GM12878 (cell line): ENCODE measurements at regions not wholly inside any gene's neighbourhood (a gene's known extent, or its start where the extent isn't known, plus 50 kb on each side); places are given as distances from the start of the nearest gene placed in this dataset.
A peak's percentile ranks its signal among the peaks of the same experiment; 100 is the strongest.

Source experiments
- ATAC-seq: fragments of 200-7000 bp; cut with Tn5 transposase; 3 replicates; pipeline ENCODE4 v1.9.1; 2020; ENCODE audit warnings: mild to moderate bottlenecking, moderate library complexity
- BruUV-seq: library from RNA; stranded (reverse); fragments of 400-500 nt; replicated peaks from 2 replicates; lab custom pipeline; 2021; lab: Mats Ljungman, UMichigan
- CTCF ChIA-PET: fragments of 300-600 bp; sonication (Branson Sonifier 250); formaldehyde crosslinking; extraction: SDS; loops from one replicate; lab custom pipeline; 2021; ENCODE audit warnings: inconsistent platforms; lab: Yijun Ruan, JAX
- POLR2A ChIA-PET: fragments of 350-600 bp; formaldehyde crosslinking; extraction: SDS; loops from one replicate; lab custom pipeline; 2021; ENCODE audit warnings: inconsistent platforms; lab: Charles Lee
- RAD21 ChIA-PET: fragments of 300-600 bp; sonication (Branson Sonifier 250); formaldehyde crosslinking; loops from one replicate; lab custom pipeline; 2023; ENCODE audit warnings: antibody characterized with exemption; ENCODE audit not compliant: unreplicated experiment; lab: Charles Lee
- SMC1A ChIA-PET: fragments of 300-600 bp; sonication (Branson Sonifier 250); formaldehyde crosslinking; loops from one replicate; lab custom pipeline; 2023; ENCODE audit not compliant: unreplicated experiment, uncharacterized antibody; lab: Charles Lee
- DNase-seq: peaks from one replicate; pipeline ENCODE4 v3.0.0-alpha.2; 2011; ENCODE audit warnings: low read depth, low spot score
- FAIRE-seq: peaks from 3 replicates; lab custom pipeline; 2011; peaks lifted over from hg19 to GRCh38; lab: Jason Lieb, UNC
- H2AFZ ChIP-seq: 2 replicates; pipeline ENCODE4 v1.6.0; 2011; ENCODE audit warnings: low read depth, low read length, control low read depth; ENCODE audit not compliant: control insufficient read depth
- H3K27ac ChIP-seq: 2 replicates; pipeline ENCODE4 v1.5.1; 2011; ENCODE audit warnings: control low read depth; ENCODE audit not compliant: control insufficient read depth, insufficient read depth
- H3K27me3 ChIP-seq, 2 experiments: replicated peaks in 1 of 2; 2 replicates each; pipeline versions ENCODE4 v1.6.0 to v1.6.1; 2011; ENCODE audit warnings: low read length in 1 of 2; ENCODE audit not compliant: control insufficient read depth in 2 of 2, insufficient read depth in 2 of 2
- H3K36me3 ChIP-seq, 2 experiments: 2 replicates each; pipeline ENCODE4 v1.5.1; 2011; ENCODE audit warnings: low read length in 1 of 2; ENCODE audit not compliant: control insufficient read depth in 2 of 2, insufficient read depth in 2 of 2
- H3K4me1 ChIP-seq: 2 replicates; pipeline ENCODE4 v1.6.1; 2011; ENCODE audit warnings: mild to moderate bottlenecking, low read length, moderate library complexity, mixed read lengths; ENCODE audit not compliant: control insufficient read depth, insufficient read depth
- H3K4me2 ChIP-seq: 2 replicates; pipeline ENCODE4 v1.6.0; 2011; ENCODE audit warnings: control low read depth; ENCODE audit not compliant: control insufficient read depth, insufficient read depth
- H3K4me3 ChIP-seq: fragments of 200-600 bp; sonication (generic); 2 replicates; pipeline ENCODE4 v1.5.1; 2016
- H3K79me2 ChIP-seq: 2 replicates; pipeline ENCODE4 v1.6.0; 2011; ENCODE audit warnings: low read length; ENCODE audit not compliant: control insufficient read depth, insufficient read depth
- H3K9ac ChIP-seq: 2 replicates; pipeline ENCODE4 v1.8.0; 2011; ENCODE audit warnings: low read length, control low read depth, mixed read lengths; ENCODE audit not compliant: control insufficient read depth, insufficient read depth
- H3K9me3 ChIP-seq: replicated peaks from 3 replicates; pipeline ENCODE4 v1.5.1; 2011; ENCODE audit warnings: mild to moderate bottlenecking, low read length; ENCODE audit not compliant: control insufficient read depth, insufficient read depth
- H4K20me1 ChIP-seq: 2 replicates; pipeline ENCODE4 v1.6.0; 2011; ENCODE audit not compliant: control insufficient read depth, insufficient read depth
- BMI1 ChIP-seq: fragments of 450-650 bp; IDR thresholded peaks from 2 replicates; pipeline ENCODE4 v1.6.1; 2016; ENCODE audit warnings: mild to moderate bottlenecking, moderate library complexity, borderline replicate concordance
- CREM ChIP-seq: IDR thresholded peaks from 2 replicates; pipeline ENCODE4 v1.6.1; 2014; ENCODE audit warnings: antibody characterized with exemption, low read depth
- FOXM1 ChIP-seq: IDR thresholded peaks from 2 replicates; pipeline ENCODE4 v1.6.1; 2012; ENCODE audit warnings: low read depth, mild to moderate bottlenecking, inconsistent platforms, low read length, moderate library complexity
- IKZF2 ChIP-seq, 2 experiments: fragments of 450-650 bp; IDR thresholded peaks; 2 replicates each; pipeline ENCODE4 v1.6.1; 2017; ENCODE audit warnings: mild to moderate bottlenecking in 2 of 2, moderate library complexity in 2 of 2
- JUNB ChIP-seq: IDR thresholded peaks from 2 replicates; pipeline ENCODE4 v1.6.1; 2016; ENCODE audit warnings: antibody characterized with exemption, mild to moderate bottlenecking
- MLLT1 ChIP-seq: fragments of 450-650 bp; IDR thresholded peaks from 2 replicates; pipeline ENCODE4 v1.6.1; 2016; ENCODE audit warnings: mild to moderate bottlenecking
- MTA2 ChIP-seq: fragments of 450-650 bp; IDR thresholded peaks from 2 replicates; pipeline ENCODE4 v1.6.1; 2016; ENCODE audit warnings: low read depth, mild to moderate bottlenecking, moderate library complexity
- NBN ChIP-seq: fragments of 450-650 bp; IDR thresholded peaks from 2 replicates; pipeline ENCODE4 v1.6.1; 2016
- NR2F1 ChIP-seq: fragments of 450-650 bp; conservative IDR thresholded peaks from 2 replicates; pipeline ENCODE4 v1.6.1; 2017; ENCODE audit warnings: mild to moderate bottlenecking
- POLR2AphosphoS5 ChIP-seq: IDR thresholded peaks from 2 replicates; pipeline ENCODE4 v1.6.1; 2011; ENCODE audit warnings: mild to moderate bottlenecking, low read length, inconsistent platforms
- RBBP5 ChIP-seq: fragments of 200-600 bp; sonication (generic); conservative IDR thresholded peaks from 2 replicates; pipeline ENCODE4 v1.6.1; 2016
- RELA ChIP-seq: fragments of 450-650 bp; IDR thresholded peaks from 2 replicates; pipeline ENCODE4 v1.8.0; 2014; ENCODE audit warnings: borderline replicate concordance; ENCODE audit not compliant: partially characterized antibody
- SPI1 ChIP-seq: IDR thresholded peaks from 2 replicates; pipeline ENCODE4 v1.6.1; 2011; ENCODE audit warnings: low read depth, mild to moderate bottlenecking, low read length, moderate library complexity, borderline replicate concordance; ENCODE audit not compliant: insufficient read depth
- WGBS: methylation state at CpG from one replicate; pipeline ENCODE4 v1.1.6; 2016; ENCODE audit warnings: low lambda C conversion rate; ENCODE audit not compliant: insufficient replicate concordance, insufficient coverage; ENCODE audit errors: missing lambda C conversion rate; 5-methylcytosine and 5-hydroxymethylcytosine counted together
- in situ Hi-C: fragments of 300-500 bp; cut with MboI; formaldehyde crosslinking; loops from 9 replicates; pipeline ENCODE4 v1.14.3; 2018; ENCODE audit warnings: mixed read lengths
- intact Hi-C: fragments of 100-400 bp; cut with micrococcal nuclease; formaldehyde crosslinking; loops from one replicate; pipeline ENCODE4 v1.14.2; 2022; ENCODE audit not compliant: unreplicated experiment

GRCh38 chr5:89690331-89690730 is 719.2 kb downstream of the CETN3 start:
- H2AFZ ChIP-seq: no peak overlapping the region
- H3K9ac ChIP-seq: no peak overlapping the region
- H3K4me3 ChIP-seq: no peak overlapping the region
- no peak overlapping the region for H3K27ac ChIP-seq
- in situ Hi-C loops: no loop called here
- intact Hi-C loops: no loop called here
- H3K36me3 ChIP-seq: no peaks in the 10 kb centered on the region
- H3K9me3 ChIP-seq: no peaks in the 10 kb centered on the region
- no peak for DNase-seq
- 68% methylated on average over 1 of the region's 1 CpG for WGBS
- BruUV-seq: no TSS peak
- peak; percentile 73 for ATAC-seq
- no peaks in the 10 kb centered on the region for H3K4me1 ChIP-seq
- no peaks in the 10 kb centered on the region for H4K20me1 ChIP-seq
- CTCF ChIA-PET: no interaction called here
- SMC1A ChIA-PET: interaction anchor here (1.2 kb wide), 1 partner anchor 337 kb away, joined by 3 read pairs; no protein-coding TSS in a partner anchor
- RAD21 ChIA-PET: interaction anchor here (1.0 to 1.3 kb wide), 2 partner anchors 39 to 74 kb away, joined by 3 read pairs; no protein-coding TSS in a partner anchor
- FAIRE-seq: no peak
- no peaks in the 10 kb centered on the region for H3K79me2 ChIP-seq
- H3K27me3 ChIP-seq: no peaks in the 10 kb centered on the region
- 0 out of 2 replicates have a peak, but pooled peaks have one; percentile 37 for TF ChIP-seq JUNB
- TF ChIP-seq SPI1: peak; percentile 46; the same call in 1 of the 2 replicates
- TF ChIP-seq FOXM1: no peak
- POLR2A ChIA-PET: no interaction called here
- no peak overlapping the region for H3K4me2 ChIP-seq

- no peaks in the 10 kb centered on the region for H3K27me3 ChIP-seq
- in situ Hi-C loops: no loop called here
- TF ChIP-seq BMI1: 0 out of 2 replicates have a peak, but pooled peaks have one; percentile 30
- TF ChIP-seq POLR2AphosphoS5: no peak
- peak; percentile 30; the same call in 1 of the 2 replicates for TF ChIP-seq NBN
- TF ChIP-seq CREM: no peak
- peak; percentile 69; the same call in 1 of the 2 replicates for TF ChIP-seq NR2F1
- peak; percentile 48; the same call in 1 of the 2 replicates for TF ChIP-seq MTA2
- 0 out of 2 replicates have a peak, but pooled peaks have one; percentile 18 for TF ChIP-seq MLLT1
- no peak for TF ChIP-seq RELA
- TF ChIP-seq RBBP5: no peak
- peak in 1 of 2 experiments; percentile 57; a peak in 2 of 4 replicates for TF ChIP-seq IKZF2 (IDR thresholded peaks at IDR 0.05)
- H3K9ac ChIP-seq: no peak overlapping the region
- no peak for FAIRE-seq
- H3K4me1 ChIP-seq: no peaks in the 10 kb centered on the region
- H3K27ac ChIP-seq: no peak overlapping the region
- ChIA-PET POLR2A (interaction anchor here (0.6 kb wide), 1 partner anchor 28 kb away, joined by 3 read pairs; no protein-coding TSS in a partner anchor), RAD21 (interaction anchor here (1.0 to 1.6 kb wide), 4 partner anchors 28 to 857 kb away, joined by 3 to 8 read pairs (median 3); no protein-coding TSS in a partner anchor), SMC1A (interaction anchor here (0.6 to 1.6 kb wide), 8 partner anchors 12 to 419 kb away, joined by 3 to 7 read pairs (median 4); no protein-coding TSS in a partner anchor), CTCF (interaction anchor here (1.0 to 1.2 kb wide), 3 partner anchors 43 to 444 kb away, joined by 3 to 4 read pairs (median 4); no protein-coding TSS in a partner anchor)
- BruUV-seq: no TSS peak
- H3K4me3 ChIP-seq: no peak overlapping the region
- no peaks in the 10 kb centered on the region for H3K36me3 ChIP-seq
- intact Hi-C loops: no loop called here
- no peak for DNase-seq
- no peaks in the 10 kb centered on the region; the same call in 2 of the 3 replicates for H3K9me3 ChIP-seq
- H4K20me1 ChIP-seq: no peaks in the 10 kb centered on the region
- ATAC-seq: peak; percentile 38; the same call in 2 of the 3 replicates
- no peaks in the 10 kb centered on the region for H3K79me2 ChIP-seq
- no peak overlapping the region for H2AFZ ChIP-seq
- H3K4me2 ChIP-seq: no peak overlapping the region
- WGBS: 69% methylated on average over 4 of the region's 4 CpGs
Measured at GRCh38 chr5:89686081-89686765, 723.3 kb downstream of the CETN3 start.
